ENCODE measurements at regions not wholly inside any gene's neighbourhood (a gene's known extent, or its start where the extent isn't known, plus 50 kb on each side); places are given as distances from the start of the nearest gene placed in this dataset.

GRCh38 chr6:113480616-113481015 lies 376.5 kb upstream of the MARCKS start:
- no peaks in the 10 kb centered on the region for H3K36me3 ChIP-seq (ENCODE audit: control insufficient read depth, insufficient read depth, low read length)
- H3K9me3 ChIP-seq (ENCODE audit: control insufficient read depth, low read length), result no peaks in the 10 kb centered on the region
- 93 to 94% methylated on average over 2 of the region's 3 CpGs for WGBS, 2 experiments (ENCODE audit: insufficient coverage in 2 of 2)
- H3K4me3 ChIP-seq (ENCODE audit: extremely low read depth, insufficient read depth, low read length, poor library complexity, severe bottlenecking), result no peak overlapping the region
- H3K4me1 ChIP-seq (ENCODE audit: control insufficient read depth, insufficient read depth, low read length, poor library complexity, severe bottlenecking), result no peaks in the 10 kb centered on the region
- H3K27ac ChIP-seq (ENCODE audit: low read depth, low read length, severe bottlenecking), result no peak overlapping the region

- WGBS, 2 experiments (ENCODE audit: insufficient coverage in 2 of 2), result 86 to 87% methylated on average over 4 of the region's 4 CpGs
- no peaks in the 10 kb centered on the region for H3K4me1 ChIP-seq (ENCODE audit: control insufficient read depth, insufficient read depth, low read length, poor library complexity, severe bottlenecking)
Observed at GRCh38 chr6:113481458-113481857, 375.7 kb upstream of the MARCKS start.

GRCh38 chr6:113481910-113482309 lies 375.2 kb upstream of the MARCKS start:
- no peaks in the 10 kb centered on the region for H3K36me3 ChIP-seq (ENCODE audit: control insufficient read depth, insufficient read depth, low read length)
- no peaks in the 10 kb centered on the region for H3K9me3 ChIP-seq (ENCODE audit: control insufficient read depth, low read length)
- H3K4me3 ChIP-seq (ENCODE audit: extremely low read depth, insufficient read depth, low read length, poor library complexity, severe bottlenecking), result no peak overlapping the region
- no peaks in the 10 kb centered on the region for H3K4me1 ChIP-seq (ENCODE audit: control insufficient read depth, insufficient read depth, low read length, poor library complexity, severe bottlenecking)
- H3K27ac ChIP-seq (ENCODE audit: low read depth, low read length, severe bottlenecking), result no peak overlapping the region

More at GRCh38 chr6:113481458-113481857, 375.7 kb upstream of the MARCKS start:
- no peak overlapping the region for H3K4me3 ChIP-seq (ENCODE audit: extremely low read depth, insufficient read depth, low read length, poor library complexity, severe bottlenecking)
- no peaks in the 10 kb centered on the region for H3K36me3 ChIP-seq (ENCODE audit: control insufficient read depth, insufficient read depth, low read length)
- no peaks in the 10 kb centered on the region for H3K9me3 ChIP-seq (ENCODE audit: control insufficient read depth, low read length)
- no peak overlapping the region for H3K27ac ChIP-seq (ENCODE audit: low read depth, low read length, severe bottlenecking)

DNA sequence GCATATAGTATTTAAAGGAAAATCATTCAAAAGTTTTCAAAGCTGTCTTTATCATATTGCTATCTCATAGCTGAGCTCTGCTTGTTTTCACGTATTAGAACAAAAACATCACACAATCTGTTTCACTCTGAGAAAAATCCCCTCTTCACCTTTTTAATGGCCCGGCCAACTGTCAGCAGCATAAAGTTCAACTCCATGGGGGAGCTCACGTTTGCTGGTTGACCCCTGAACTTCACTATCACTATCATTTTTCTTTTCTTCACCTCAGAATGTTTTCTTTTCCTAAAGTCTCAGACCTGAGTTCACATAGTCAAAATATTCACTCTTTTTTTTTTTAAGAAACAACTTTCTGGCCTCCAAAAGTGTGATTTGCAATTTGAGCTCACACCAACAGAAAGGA lies 374.4 kb upstream of the MARCKS start:
- H3K4me3 ChIP-seq (ENCODE audit: extremely low read depth, insufficient read depth, low read length, poor library complexity, severe bottlenecking), result no peak overlapping the region
- H3K4me1 ChIP-seq (ENCODE audit: control insufficient read depth, insufficient read depth, low read length, poor library complexity, severe bottlenecking), result no peaks in the 10 kb centered on the region
- no peaks in the 10 kb centered on the region for H3K36me3 ChIP-seq (ENCODE audit: control insufficient read depth, insufficient read depth, low read length)
- H3K27ac ChIP-seq (ENCODE audit: low read depth, low read length, severe bottlenecking), result no peak overlapping the region
- 87 to 94% methylated on average over 3 of the region's 3 CpGs for whole genome bisulfite sequencing, 2 experiments (ENCODE audit: insufficient coverage in 2 of 2)
- H3K9me3 ChIP-seq (ENCODE audit: control insufficient read depth, low read length), result no peaks in the 10 kb centered on the region

- Histone ChIP-seq H3K4me3 (ENCODE audit: extremely low read depth, insufficient read depth, low read length, poor library complexity, severe bottlenecking) (no peak overlapping the region), H3K9me3 (ENCODE audit: control insufficient read depth, low read length) (no peaks in the 10 kb centered on the region), H3K27ac (ENCODE audit: low read depth, low read length, severe bottlenecking) (no peak overlapping the region), H3K36me3 (ENCODE audit: control insufficient read depth, insufficient read depth, low read length) (no peaks in the 10 kb centered on the region), H3K4me1 (ENCODE audit: control insufficient read depth, insufficient read depth, low read length, poor library complexity, severe bottlenecking) (no peaks in the 10 kb centered on the region)
- WGBS, 2 experiments (ENCODE audit: insufficient coverage in 2 of 2), result 100% methylated on average over 2 of the region's 2 CpGs
Observed at GRCh38 chr6:113486199-113486598, 370.9 kb upstream of the MARCKS start.

DNA sequence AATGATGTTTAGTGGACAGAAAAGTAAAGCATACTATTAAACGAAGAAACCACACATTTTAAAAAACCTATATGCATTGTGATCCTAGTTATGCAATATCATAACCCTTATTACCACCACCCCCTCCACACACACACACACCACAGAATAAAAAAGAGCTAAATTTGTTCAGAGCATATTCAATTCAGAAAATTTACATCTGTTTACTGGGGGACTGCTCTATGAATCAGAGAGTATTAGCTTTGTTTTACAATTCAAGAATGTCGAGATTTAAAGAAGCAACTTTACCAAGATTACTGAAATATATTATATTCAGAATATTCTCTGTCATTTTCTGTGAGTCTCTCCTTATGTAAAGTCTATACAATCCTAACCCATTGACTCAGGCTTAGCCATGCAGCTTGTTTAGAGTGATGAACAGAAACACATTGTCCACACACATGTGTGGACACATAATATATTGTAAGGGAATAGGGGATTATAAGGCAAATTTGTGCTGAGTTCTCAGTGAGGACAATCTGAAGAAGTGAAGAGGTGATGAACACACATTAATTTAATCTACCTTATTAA lies 369.6 kb upstream of the MARCKS start:
- Histone ChIP-seq H3K27ac (ENCODE audit: low read depth, low read length, severe bottlenecking) (no peak overlapping the region), H3K4me1 (ENCODE audit: control insufficient read depth, insufficient read depth, low read length, poor library complexity, severe bottlenecking) (no peaks in the 10 kb centered on the region), H3K9me3 (ENCODE audit: control insufficient read depth, low read length) (no peaks in the 10 kb centered on the region), H3K4me3 (ENCODE audit: extremely low read depth, insufficient read depth, low read length, poor library complexity, severe bottlenecking) (no peak overlapping the region), H3K36me3 (ENCODE audit: control insufficient read depth, insufficient read depth, low read length) (no peaks in the 10 kb centered on the region)
- no CpG with 5 or more reads among the region's 2 CpGs for WGBS, 2 experiments (ENCODE audit: insufficient coverage in 2 of 2)

DNA sequence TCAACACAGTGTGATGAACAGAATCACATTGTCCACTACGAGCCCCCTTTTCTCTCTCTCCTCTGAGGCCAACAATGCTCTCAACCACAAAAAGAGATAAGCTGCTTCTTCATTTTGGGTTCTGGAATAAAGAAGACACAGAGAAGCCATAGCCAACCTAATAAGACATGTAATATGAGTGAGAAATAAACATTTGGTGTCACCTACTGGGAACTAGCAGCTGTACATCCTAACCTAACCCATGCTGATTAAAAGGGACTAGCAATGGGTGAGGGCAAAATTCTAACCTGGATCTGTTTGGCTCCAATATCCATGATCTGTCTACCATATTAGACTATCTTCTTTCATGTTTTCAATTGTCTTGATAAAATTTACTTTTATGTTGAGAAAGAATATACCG lies 369.1 kb upstream of the MARCKS start:
- Histone ChIP-seq H3K9me3 (ENCODE audit: control insufficient read depth, low read length) (no peaks in the 10 kb centered on the region), H3K4me3 (ENCODE audit: extremely low read depth, insufficient read depth, low read length, poor library complexity, severe bottlenecking) (no peak overlapping the region), H3K36me3 (ENCODE audit: control insufficient read depth, insufficient read depth, low read length) (no peaks in the 10 kb centered on the region), H3K4me1 (ENCODE audit: control insufficient read depth, insufficient read depth, low read length, poor library complexity, severe bottlenecking) (no peaks in the 10 kb centered on the region), H3K27ac (ENCODE audit: low read depth, low read length, severe bottlenecking) (no peak overlapping the region)
- WGBS, 2 experiments (ENCODE audit: insufficient coverage in 2 of 2), result 100% methylated on average over 1 of the region's 2 CpGs; no CpG with 5 or more reads in 1 of the 2 experiments

DNA sequence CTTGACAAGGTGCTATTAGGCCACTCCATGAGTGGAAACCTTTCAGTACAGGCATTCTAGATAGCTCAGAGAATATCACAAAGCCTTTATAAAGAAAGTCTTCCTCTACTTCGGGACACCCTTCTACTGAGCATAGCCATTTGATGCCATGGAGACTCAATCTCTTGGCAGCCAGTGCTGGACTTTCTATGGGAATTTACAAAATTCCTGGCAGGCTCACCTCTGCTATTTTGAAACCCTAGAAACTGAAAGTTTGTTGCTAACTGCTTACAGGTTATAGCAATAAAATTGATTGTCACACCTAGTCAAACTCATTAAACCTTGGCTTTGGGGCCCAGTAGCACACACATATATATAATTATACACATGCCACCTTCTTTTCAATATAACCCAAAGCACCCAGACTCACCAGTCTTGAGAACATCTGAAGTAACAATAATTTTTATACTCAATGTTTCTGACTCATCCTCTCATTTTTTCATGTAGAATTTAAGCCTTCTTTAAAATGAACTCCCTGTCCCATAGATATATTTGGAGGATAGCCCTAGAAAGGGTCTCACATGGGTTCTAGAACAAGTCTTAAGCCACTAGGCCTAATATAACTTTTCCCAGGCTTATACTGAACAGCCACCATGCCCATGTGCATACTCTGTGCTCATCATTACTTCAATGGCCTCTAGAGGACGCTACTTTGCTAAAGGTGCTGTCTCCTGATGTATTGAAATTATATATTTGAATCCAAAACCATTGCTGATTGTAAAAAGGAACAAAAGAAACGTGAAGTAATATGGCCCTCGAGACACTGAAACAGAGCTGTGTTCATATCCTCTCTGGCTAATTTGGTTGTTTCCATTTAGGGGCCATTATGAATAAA lies 368.1 kb upstream of the MARCKS start:
- H3K4me3 ChIP-seq (ENCODE audit: extremely low read depth, insufficient read depth, low read length, poor library complexity, severe bottlenecking), result no peak overlapping the region
- H3K27ac ChIP-seq (ENCODE audit: low read depth, low read length, severe bottlenecking), result no peak overlapping the region
- WGBS, 2 experiments (ENCODE audit: insufficient coverage in 2 of 2), result 90 to 100% methylated on average over 3 of the region's 4 CpGs
- H3K36me3 ChIP-seq (ENCODE audit: control insufficient read depth, insufficient read depth, low read length), result no peaks in the 10 kb centered on the region
- no peaks in the 10 kb centered on the region for H3K4me1 ChIP-seq (ENCODE audit: control insufficient read depth, insufficient read depth, low read length, poor library complexity, severe bottlenecking)
- no peaks in the 10 kb centered on the region for H3K9me3 ChIP-seq (ENCODE audit: control insufficient read depth, low read length)

DNA sequence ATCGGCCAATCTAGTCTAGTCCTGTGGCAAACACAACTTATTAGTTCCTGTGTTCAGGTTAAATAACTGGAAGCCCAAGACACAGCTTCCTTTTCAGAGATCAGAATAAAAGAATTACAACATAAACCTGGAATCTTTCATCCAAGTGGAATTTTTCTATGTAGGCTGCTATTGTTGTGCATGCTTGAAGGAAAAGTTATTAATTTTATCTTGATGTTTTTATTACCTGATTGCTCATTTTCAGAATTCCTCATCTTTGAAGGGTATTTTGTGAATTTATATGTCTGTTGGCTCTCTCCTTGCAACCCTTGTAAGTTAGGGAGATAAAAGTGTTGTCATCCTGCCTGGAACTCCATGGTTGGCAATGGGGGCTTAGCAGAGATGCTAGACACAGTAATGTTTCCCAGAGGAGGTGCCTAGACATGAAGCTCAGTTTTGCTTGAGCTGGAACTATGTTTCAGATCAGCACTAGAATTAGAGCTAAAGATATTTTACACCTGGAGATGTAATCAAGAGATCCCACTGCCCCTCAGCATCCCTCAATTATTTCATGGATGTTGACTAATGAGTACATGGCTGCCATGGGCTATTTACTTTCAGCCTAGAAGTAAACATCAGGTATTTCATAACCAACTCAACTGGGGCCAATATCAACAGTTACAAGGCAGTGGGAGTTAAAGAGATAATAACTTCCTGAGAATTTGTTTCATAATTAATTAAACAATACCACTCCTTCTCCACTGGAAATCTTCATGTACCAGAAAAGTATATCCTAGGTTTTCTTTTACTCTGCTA lies 367.0 kb upstream of the MARCKS start:
- Histone ChIP-seq H3K36me3 (ENCODE audit: control insufficient read depth, insufficient read depth, low read length) (no peaks in the 10 kb centered on the region), H3K27ac (ENCODE audit: low read depth, low read length, severe bottlenecking) (no peak overlapping the region), H3K4me1 (ENCODE audit: control insufficient read depth, insufficient read depth, low read length, poor library complexity, severe bottlenecking) (no peaks in the 10 kb centered on the region), H3K4me3 (ENCODE audit: extremely low read depth, insufficient read depth, low read length, poor library complexity, severe bottlenecking) (no peak overlapping the region), H3K9me3 (ENCODE audit: control insufficient read depth, low read length) (no peaks in the 10 kb centered on the region)
- WGBS, 2 experiments (ENCODE audit: insufficient coverage in 2 of 2), result no CpG with 5 or more reads among the region's 1 CpG

DNA sequence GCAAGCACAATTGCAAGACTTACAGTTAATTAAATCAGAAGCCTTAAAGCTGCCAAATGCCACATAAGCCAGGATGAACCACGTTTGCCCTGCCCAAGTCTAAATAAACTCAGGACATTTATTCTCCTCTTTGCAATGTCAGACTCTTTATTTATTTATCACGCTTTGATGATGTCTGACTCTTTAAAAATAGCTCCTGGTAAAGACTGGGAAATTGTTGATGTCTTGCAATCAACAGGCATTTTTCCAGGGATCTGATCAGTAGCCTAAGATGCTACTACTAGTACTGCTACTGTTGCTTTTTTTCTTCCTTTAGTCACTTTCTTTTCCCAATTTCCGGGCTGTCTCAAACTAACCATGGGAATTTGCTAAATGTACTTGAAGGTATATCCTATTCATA lies 365.8 kb upstream of the MARCKS start:
- no CpG with 5 or more reads among the region's 3 CpGs for WGBS, 2 experiments (ENCODE audit: insufficient coverage in 2 of 2)
- Histone ChIP-seq H3K4me1 (ENCODE audit: control insufficient read depth, insufficient read depth, low read length, poor library complexity, severe bottlenecking) (peaks cover 6% of the 10 kb centered on the region), H3K36me3 (ENCODE audit: control insufficient read depth, insufficient read depth, low read length) (no peaks in the 10 kb centered on the region), H3K27ac (ENCODE audit: low read depth, low read length, severe bottlenecking) (no peak overlapping the region), H3K9me3 (ENCODE audit: control insufficient read depth, low read length) (no peaks in the 10 kb centered on the region), H3K4me3 (ENCODE audit: extremely low read depth, insufficient read depth, low read length, poor library complexity, severe bottlenecking) (no peak overlapping the region)
